OCI-LY7 (cell line): ENCODE measurements at regions not wholly inside any gene's neighbourhood (a gene's known extent, or its start where the extent isn't known, plus 50 kb on each side); places are given as distances from the start of the nearest gene placed in this dataset.

ENCODE experiments used
- CTCF ChIP-seq: fragments of 200-600 bp; sonication (generic); conservative IDR thresholded peaks from 2 replicates; pipeline ENCODE4 v1.5.1; 2014; ENCODE audit warnings: mild to moderate bottlenecking, antibody characterized with exemption, low read length, moderate library complexity, mixed read lengths
- EZH2phosphoT487 ChIP-seq: fragments of 200-600 bp; sonication (generic); IDR thresholded peaks from 2 replicates; pipeline ENCODE4 v1.6.1; 2018; ENCODE audit warnings: low read depth, borderline replicate concordance, mild to moderate bottlenecking, mixed run types, antibody characterized with exemption, low read length, moderate library complexity, mixed read lengths

GRCh38 chr2:144654523-144654922 lies 134.6 kb upstream of the ZEB2 start:
- TF ChIP-seq CTCF, result no peak
- TF ChIP-seq EZH2phosphoT487, result no peak
